DLD1 (cell line): ENCODE measurements at regions not wholly inside any gene's neighbourhood (a gene's known extent, or its start where the extent isn't known, plus 50 kb on each side); places are given as distances from the start of the nearest gene placed in this dataset.

Experiments
- in situ Hi-C: cut with HindIII; loops from 2 replicates; pipeline ENCODE4 v1.10.0; 2017; ENCODE audit warnings: low sequenced_read_pairs

- in situ Hi-C loops, result no loop called here
Measured at GRCh38 chr5:158309088-158309807, 450.3 kb upstream of the CLINT1 start.

GRCh38 chr5:158308429-158309025 lies 449.6 kb upstream of the CLINT1 start:
- in situ Hi-C loops, result no loop called here

- in situ Hi-C loops, result no loop called here
Measured at GRCh38 chr5:158305861-158306260, 446.9 kb upstream of the CLINT1 start.

GRCh38 chr5:158304607-158305006 lies 445.7 kb upstream of the CLINT1 start:
- in situ Hi-C loops, result no loop called here

GRCh38 chr5:158303883-158304282 lies 444.9 kb upstream of the CLINT1 start:
- in situ Hi-C loops, result no loop called here

GRCh38 chr5:158303275-158303674 lies 444.3 kb upstream of the CLINT1 start:
- in situ Hi-C loops, result no loop called here

- in situ Hi-C loops, result no loop called here
Measured at GRCh38 chr5:158302029-158302428, 443.1 kb upstream of the CLINT1 start.

- in situ Hi-C loops, result no loop called here
Measured at GRCh38 chr5:158301186-158301585, 442.2 kb upstream of the CLINT1 start.

- in situ Hi-C loops, result no loop called here
Measured at GRCh38 chr5:158300256-158300655, 441.3 kb upstream of the CLINT1 start.

GRCh38 chr5:158297002-158297527 lies 438.1 kb upstream of the CLINT1 start:
- in situ Hi-C loops, result loop anchor here (5.0 kb wide), 1 partner anchor 80 kb away; no protein-coding TSS in a partner anchor

- in situ Hi-C loops, result loop anchor here (5.0 kb wide), 1 partner anchor 77 kb away; no protein-coding TSS in a partner anchor
Measured at GRCh38 chr5:158294701-158295100, 435.8 kb upstream of the CLINT1 start.

GRCh38 chr5:158292981-158293380 lies 434.0 kb upstream of the CLINT1 start:
- in situ Hi-C loops, result no loop called here

- in situ Hi-C loops, result no loop called here
Measured at GRCh38 chr5:158289967-158290366, 431.0 kb upstream of the CLINT1 start.

GRCh38 chr5:158288272-158288657 lies 429.3 kb upstream of the CLINT1 start:
- in situ Hi-C loops, result no loop called here

- in situ Hi-C loops, result no loop called here
Measured at GRCh38 chr5:158287643-158288271, 428.8 kb upstream of the CLINT1 start.

GRCh38 chr5:158286827-158287226 lies 427.9 kb upstream of the CLINT1 start:
- in situ Hi-C loops, result no loop called here

- in situ Hi-C loops, result no loop called here
Measured at GRCh38 chr5:158285698-158286097, 426.8 kb upstream of the CLINT1 start.

- in situ Hi-C loops, result no loop called here
Measured at GRCh38 chr5:158284242-158284641, 425.3 kb upstream of the CLINT1 start.

GRCh38 chr5:158283397-158283796 lies 424.5 kb upstream of the CLINT1 start:
- in situ Hi-C loops, result no loop called here

GRCh38 chr5:158278216-158278925 lies 419.4 kb upstream of the CLINT1 start:
- in situ Hi-C loops, result no loop called here

GRCh38 chr5:158277276-158277675 lies 418.3 kb upstream of the CLINT1 start:
- in situ Hi-C loops, result no loop called here
